Transverse colon (tissue), 4 donors: ENCODE measurements at regions not wholly inside any gene's neighbourhood (a gene's known extent, or its start where the extent isn't known, plus 50 kb on each side); places are given as distances from the start of the nearest gene placed in this dataset.

ENCODE experiments used
- POLR2A ChIP-seq: fragments of 450-650 bp; IDR thresholded peaks from one replicate; pipeline ENCODE4 v1.6.1; 2016; ENCODE audit warnings: antibody characterized with exemption, mild to moderate bottlenecking, moderate library complexity
- POLR2AphosphoS5 ChIP-seq, 3 donors: sonication (generic); formaldehyde crosslinking; IDR thresholded peaks; one replicate each; pipeline ENCODE4 v1.6.1; 2016; ENCODE audit warnings: antibody characterized with exemption in 3 of 3
- TF ChIP-seq, protein P1 (sequence below), 5 experiments: fragments of 200-600 bp in 3 of 5; fragments of 450-650 bp in 2 of 5; sonication (generic) in 3 of 5; IDR thresholded peaks; 1 replicate in 2 of 5; 2 replicates in 3 of 5; pipeline ENCODE4 v1.5.1; 2016 to 2017; ENCODE audit warnings: antibody characterized with exemption in 5 of 5, inconsistent platforms in 3 of 5, mild to moderate bottlenecking in 2 of 5, moderate library complexity in 1 of 5

DNA sequence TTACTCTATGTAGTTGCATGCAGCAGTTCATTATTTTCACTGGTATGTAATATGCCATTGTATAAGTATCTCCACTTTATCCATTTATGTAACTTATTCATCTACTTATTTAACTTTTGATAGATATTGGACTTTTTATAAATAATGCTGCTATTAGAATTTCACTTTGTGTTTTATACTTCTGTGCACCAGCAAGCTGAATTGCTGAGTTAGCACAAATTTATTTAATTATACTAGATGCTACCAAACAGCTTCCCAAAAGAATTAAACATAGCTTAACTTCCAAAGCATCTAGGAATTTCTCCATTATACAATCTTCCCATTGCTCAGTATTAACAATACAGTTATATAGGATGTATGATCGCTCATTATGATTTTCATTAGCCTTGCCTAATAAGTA lies 308.0 kb upstream of the FKBP1C start:
- TF ChIP-seq POLR2AphosphoS5 (IDR thresholded peaks at IDR 0.05): no peak
- TF ChIP-seq, protein P1, sequence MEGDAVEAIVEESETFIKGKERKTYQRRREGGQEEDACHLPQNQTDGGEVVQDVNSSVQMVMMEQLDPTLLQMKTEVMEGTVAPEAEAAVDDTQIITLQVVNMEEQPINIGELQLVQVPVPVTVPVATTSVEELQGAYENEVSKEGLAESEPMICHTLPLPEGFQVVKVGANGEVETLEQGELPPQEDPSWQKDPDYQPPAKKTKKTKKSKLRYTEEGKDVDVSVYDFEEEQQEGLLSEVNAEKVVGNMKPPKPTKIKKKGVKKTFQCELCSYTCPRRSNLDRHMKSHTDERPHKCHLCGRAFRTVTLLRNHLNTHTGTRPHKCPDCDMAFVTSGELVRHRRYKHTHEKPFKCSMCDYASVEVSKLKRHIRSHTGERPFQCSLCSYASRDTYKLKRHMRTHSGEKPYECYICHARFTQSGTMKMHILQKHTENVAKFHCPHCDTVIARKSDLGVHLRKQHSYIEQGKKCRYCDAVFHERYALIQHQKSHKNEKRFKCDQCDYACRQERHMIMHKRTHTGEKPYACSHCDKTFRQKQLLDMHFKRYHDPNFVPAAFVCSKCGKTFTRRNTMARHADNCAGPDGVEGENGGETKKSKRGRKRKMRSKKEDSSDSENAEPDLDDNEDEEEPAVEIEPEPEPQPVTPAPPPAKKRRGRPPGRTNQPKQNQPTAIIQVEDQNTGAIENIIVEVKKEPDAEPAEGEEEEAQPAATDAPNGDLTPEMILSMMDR (IDR thresholded peaks at IDR 0.05): no peak
- no peak for TF ChIP-seq POLR2A
